HCT116 (cell line): ENCODE measurements at regions not wholly inside any gene's neighbourhood (a gene's known extent, or its start where the extent isn't known, plus 50 kb on each side); places are given as distances from the start of the nearest gene placed in this dataset.

Source experiments
- ATAC-seq: fragments of 200-7000 bp; cut with Tn5 transposase; 2 replicates; pipeline ENCODE4 v1.9.1; 2020; ENCODE audit warnings: mild to moderate bottlenecking, moderate library complexity
- BruUV-seq: library from RNA; stranded (reverse); fragments of 400-500 nt; replicated peaks from 2 replicates; lab custom pipeline; 2021; lab: Mats Ljungman, UMichigan
- CTCF ChIA-PET: fragments of 300-600 bp; sonication (Branson Sonifier 250); formaldehyde crosslinking; loops from one replicate; lab custom pipeline; 2021; ENCODE audit warnings: antibody characterized with exemption; lab: Charles Lee
- POLR2A ChIA-PET: fragments of 300-600, 350-600 bp; sonication (Branson Sonifier 250); formaldehyde crosslinking; loops from one replicate; lab custom pipeline; 2021; ENCODE audit warnings: antibody characterized with exemption; lab: Charles Lee
- RAD21 ChIA-PET, 2 experiments: fragments of 300-600 bp; sonication (Branson Sonifier 250); formaldehyde crosslinking; loops; one replicate each; lab custom pipeline; 2023; ENCODE audit warnings: low total read pairs in 2 of 2; ENCODE audit not compliant: uncharacterized antibody in 2 of 2, unreplicated experiment in 2 of 2, low non-redundant PET in 1 of 2; lab: Charles Lee
- DNase-seq: peaks from one replicate; pipeline ENCODE4 v3.0.0-alpha.2; 2010; ENCODE audit warnings: low read depth, low spot score
- H2AFZ ChIP-seq: fragments of 200-600 bp; shearing (Covaris generic), sonication (generic); 2 replicates; pipeline ENCODE4 v1.6.1; 2017; ENCODE audit warnings: low read depth, mixed run types, mixed read lengths, antibody characterized with exemption, low read length; ENCODE audit not compliant: poor library complexity, severe bottlenecking
- H3K27ac ChIP-seq: 2 replicates; pipeline ENCODE4 v1.5.1; 2012; ENCODE audit warnings: low read depth, low read length
- H3K27me3 ChIP-seq: fragments of 200-600 bp; sonication (generic); 2 replicates; pipeline ENCODE4 v1.6.1; 2016; ENCODE audit warnings: mixed run types, low read length, mixed read lengths; ENCODE audit not compliant: insufficient read depth
- H3K36me3 ChIP-seq, 2 experiments: fragments of 200-500 bp in 1 of 2; fragments of 200-600 bp in 1 of 2; sonication (Bioruptor generic) in 1 of 2; sonication (generic) in 1 of 2; 2 replicates each; pipeline versions ENCODE4 v1.5.1 to v1.6.1; 2014 to 2016; ENCODE audit warnings: low read length in 2 of 2, inconsistent platforms in 1 of 2, mixed read lengths in 1 of 2, mixed run types in 1 of 2; ENCODE audit not compliant: insufficient read depth in 2 of 2, control insufficient read depth in 1 of 2
- H3K4me1 ChIP-seq, 2 experiments: fragments of 200-600 bp in 1 of 2; sonication (generic) in 1 of 2; 2 replicates each; pipeline versions ENCODE4 v1.5.1 to v1.6.1; 2012 to 2017; ENCODE audit warnings: low read length in 2 of 2, inconsistent platforms in 1 of 2, mild to moderate bottlenecking in 1 of 2, mixed read lengths in 1 of 2, mixed run types in 1 of 2, moderate library complexity in 1 of 2; ENCODE audit not compliant: insufficient read depth in 2 of 2, control insufficient read depth in 1 of 2
- H3K4me2 ChIP-seq: fragments of 200-600 bp; sonication (generic); 2 replicates; pipeline ENCODE4 v1.6.1; 2017; ENCODE audit warnings: mixed run types, low read length, mixed read lengths
- H3K4me3 ChIP-seq, 2 experiments: fragments of 200-600 bp in 1 of 2; sonication (generic) in 1 of 2; replicated peaks in 1 of 2; 2 replicates each; pipeline ENCODE4 v1.5.1; 2011 to 2016; ENCODE audit warnings: low read length in 2 of 2, control low read depth in 1 of 2, low read depth in 1 of 2, mild to moderate bottlenecking in 1 of 2, mixed read lengths in 1 of 2, mixed run types in 1 of 2
- H3K79me2 ChIP-seq: fragments of 200-600 bp; sonication (generic); 2 replicates; pipeline ENCODE4 v1.6.1; 2017; ENCODE audit warnings: mild to moderate bottlenecking, mixed run types, low read length, moderate library complexity, mixed read lengths; ENCODE audit not compliant: insufficient read depth
- H3K9ac ChIP-seq: fragments of 200-600 bp; sonication (generic); 2 replicates; pipeline ENCODE4 v1.6.1; 2016; ENCODE audit warnings: low read length, mixed read lengths
- H3K9me2 ChIP-seq: fragments of 200-600 bp; sonication (generic), shearing (Covaris generic); 2 replicates; pipeline ENCODE4 v1.6.1; 2017; ENCODE audit warnings: mixed run types, mild to moderate bottlenecking, moderate library complexity; ENCODE audit not compliant: insufficient read depth
- H3K9me3 ChIP-seq, 2 experiments: fragments of 200-500 bp in 1 of 2; fragments of 200-600 bp in 1 of 2; sonication (Bioruptor generic) in 1 of 2; sonication (generic) in 1 of 2; 2 replicates each; pipeline ENCODE4 v1.6.1; 2014 to 2017; ENCODE audit warnings: low read length in 2 of 2, mixed read lengths in 2 of 2, inconsistent platforms in 1 of 2, low read depth in 1 of 2, mild to moderate bottlenecking in 1 of 2, mixed run types in 1 of 2, moderate library complexity in 1 of 2; ENCODE audit not compliant: control insufficient read depth in 1 of 2, insufficient read depth in 1 of 2
- H4K20me1 ChIP-seq: fragments of 200-600 bp; sonication (generic), shearing (Covaris generic); 2 replicates; pipeline ENCODE4 v1.6.1; 2017; ENCODE audit warnings: mixed run types, mild to moderate bottlenecking, moderate library complexity; ENCODE audit not compliant: insufficient read depth
- CBX3 ChIP-seq: IDR thresholded peaks from 2 replicates; pipeline ENCODE4 v1.6.1; 2012; ENCODE audit warnings: low read depth
- EGR1 ChIP-seq: IDR thresholded peaks from 2 replicates; pipeline ENCODE4 v1.6.1; 2012; ENCODE audit warnings: low read depth
- EZH2phosphoT487 ChIP-seq: fragments of 200-600 bp; IDR thresholded peaks from 2 replicates; pipeline ENCODE4 v1.6.1; 2018; ENCODE audit warnings: antibody characterized with exemption, borderline replicate concordance
- JUND ChIP-seq: IDR thresholded peaks from 2 replicates; pipeline ENCODE4 v1.6.1; 2012
- POLR2AphosphoS5 ChIP-seq: IDR thresholded peaks from 2 replicates; pipeline ENCODE4 v1.6.1; 2011; ENCODE audit warnings: mild to moderate bottlenecking, low read depth, low read length, moderate library complexity
- REST ChIP-seq: IDR thresholded peaks from 2 replicates; pipeline ENCODE4 v1.6.1; 2012; ENCODE audit warnings: low read depth
- SIN3A ChIP-seq: IDR thresholded peaks from 2 replicates; pipeline ENCODE4 v1.6.1; 2012; ENCODE audit warnings: low read depth
- SP1 ChIP-seq: IDR thresholded peaks from 2 replicates; pipeline ENCODE4 v1.6.1; 2012; ENCODE audit warnings: low read depth
- SRF ChIP-seq: IDR thresholded peaks from 2 replicates; pipeline ENCODE4 v1.6.1; 2012; ENCODE audit warnings: low read depth
- TCF7L2 ChIP-seq: IDR thresholded peaks from 2 replicates; pipeline ENCODE4 v1.7.0; 2011; ENCODE audit warnings: borderline replicate concordance, inconsistent platforms; ENCODE audit not compliant: insufficient read depth, insufficient read length; ENCODE audit errors: extremely low read depth
- YY1 ChIP-seq: IDR thresholded peaks from 2 replicates; pipeline ENCODE4 v1.6.1; 2011; ENCODE audit warnings: low read length, low read depth, moderate library complexity, mild to moderate bottlenecking; ENCODE audit not compliant: insufficient replicate concordance; ENCODE audit errors: extremely low read depth
- ZNF274 ChIP-seq: fragments of 200-500 bp; sonication (Bioruptor generic); IDR thresholded peaks from 2 replicates; pipeline ENCODE4 v1.6.1; 2014; ENCODE audit warnings: mild to moderate bottlenecking, low read depth, low read length, inconsistent platforms
- intact Hi-C: fragments of 100-400 bp; cut with micrococcal nuclease; formaldehyde crosslinking; loops from 2 replicates; pipeline ENCODE4 v1.10.0; 2022
- TF ChIP-seq, protein P1 (sequence below): IDR thresholded peaks from 2 replicates; pipeline ENCODE4 v1.6.1; 2011; ENCODE audit warnings: mild to moderate bottlenecking, low read length, moderate library complexity; ENCODE audit not compliant: insufficient replicate concordance; ENCODE audit errors: extremely low read depth
- TF ChIP-seq, protein P2 (sequence below): IDR thresholded peaks from 2 replicates; pipeline ENCODE4 v1.6.1; 2012

- TF ChIP-seq, protein P1, sequence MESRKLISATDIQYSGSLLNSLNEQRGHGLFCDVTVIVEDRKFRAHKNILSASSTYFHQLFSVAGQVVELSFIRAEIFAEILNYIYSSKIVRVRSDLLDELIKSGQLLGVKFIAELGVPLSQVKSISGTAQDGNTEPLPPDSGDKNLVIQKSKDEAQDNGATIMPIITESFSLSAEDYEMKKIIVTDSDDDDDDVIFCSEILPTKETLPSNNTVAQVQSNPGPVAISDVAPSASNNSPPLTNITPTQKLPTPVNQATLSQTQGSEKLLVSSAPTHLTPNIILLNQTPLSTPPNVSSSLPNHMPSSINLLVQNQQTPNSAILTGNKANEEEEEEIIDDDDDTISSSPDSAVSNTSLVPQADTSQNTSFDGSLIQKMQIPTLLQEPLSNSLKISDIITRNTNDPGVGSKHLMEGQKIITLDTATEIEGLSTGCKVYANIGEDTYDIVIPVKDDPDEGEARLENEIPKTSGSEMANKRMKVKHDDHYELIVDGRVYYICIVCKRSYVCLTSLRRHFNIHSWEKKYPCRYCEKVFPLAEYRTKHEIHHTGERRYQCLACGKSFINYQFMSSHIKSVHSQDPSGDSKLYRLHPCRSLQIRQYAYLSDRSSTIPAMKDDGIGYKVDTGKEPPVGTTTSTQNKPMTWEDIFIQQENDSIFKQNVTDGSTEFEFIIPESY, result no peak
- TF ChIP-seq SRF (no peak), EGR1 (no peak)
These were observed 97.1 kb upstream of the APC start (continued) for GRCh38 chr5:112640546-112640945.

- intact Hi-C loops, result no loop called here
- H3K36me3 ChIP-seq, result no peaks in the 10 kb centered on the region
- BruUV-seq, result no TSS peak
- H4K20me1 ChIP-seq, result no peaks in the 10 kb centered on the region
- no peaks in the 10 kb centered on the region for H3K79me2 ChIP-seq
- ATAC-seq, result no peak
- no peaks in the 10 kb centered on the region for H3K9me2 ChIP-seq
- H3K4me2 ChIP-seq, result no peak overlapping the region
- H3K27ac ChIP-seq, result no peak overlapping the region
- no peak for DNase-seq
- CTCF ChIA-PET, result no interaction called here
- no peak overlapping the region for H2AFZ ChIP-seq
- TF ChIP-seq, protein P2, sequence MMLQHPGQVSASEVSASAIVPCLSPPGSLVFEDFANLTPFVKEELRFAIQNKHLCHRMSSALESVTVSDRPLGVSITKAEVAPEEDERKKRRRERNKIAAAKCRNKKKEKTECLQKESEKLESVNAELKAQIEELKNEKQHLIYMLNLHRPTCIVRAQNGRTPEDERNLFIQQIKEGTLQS, result no peak
- TF ChIP-seq EZH2phosphoT487 (no peak), POLR2AphosphoS5 (no peak), SIN3A (no peak), YY1 (no peak), ZNF274 (no peak), SP1 (no peak), JUND (no peak), REST (no peak), CBX3 (no peak), TCF7L2 (no peak)
- no peaks in the 10 kb centered on the region for H3K9me3 ChIP-seq
- H3K4me3 ChIP-seq, result no peak overlapping the region
- POLR2A ChIA-PET, result no interaction called here
- no peaks in the 10 kb centered on the region for H3K4me1 ChIP-seq
- RAD21 ChIA-PET, result no interaction called here
- H3K27me3 ChIP-seq, result no peaks in the 10 kb centered on the region
- no peak overlapping the region for H3K9ac ChIP-seq
These were observed 96.1 kb upstream of the APC start for GRCh38 chr5:112641515-112642110.
